ENCODE measurements at regions not wholly inside any gene's neighbourhood (a gene's known extent, or its start where the extent isn't known, plus 50 kb on each side); places are given as distances from the start of the nearest gene placed in this dataset.
"Not testable (repeated sequence)": the region's sequence is repeated elsewhere in the genome, so short reads cannot be mapped to it uniquely, and the experiment has no call there.

DNA sequence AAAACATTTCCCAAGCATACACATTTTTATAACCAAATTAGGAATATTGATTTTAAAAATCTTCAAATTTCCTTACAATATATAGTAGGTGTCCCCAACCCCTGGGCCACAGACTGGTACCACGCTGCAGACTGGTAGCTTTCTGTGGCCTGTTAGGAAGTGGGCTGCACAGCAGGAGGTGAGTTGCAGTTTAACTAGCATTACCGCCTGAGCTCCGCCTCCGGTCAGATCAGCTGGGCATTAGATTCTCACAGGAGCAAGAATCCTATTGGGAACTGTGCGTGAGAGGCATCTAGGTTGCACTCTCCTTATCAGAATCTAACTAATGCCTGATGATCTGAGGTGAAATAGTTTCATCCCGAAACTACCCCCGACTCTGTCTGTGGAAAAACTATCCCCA is 62.1 kb downstream of the ZWINT start:
- FAIRE-seq, result no peak
- no peak for DNase-seq (ENCODE audit: low spot score)

DNA sequence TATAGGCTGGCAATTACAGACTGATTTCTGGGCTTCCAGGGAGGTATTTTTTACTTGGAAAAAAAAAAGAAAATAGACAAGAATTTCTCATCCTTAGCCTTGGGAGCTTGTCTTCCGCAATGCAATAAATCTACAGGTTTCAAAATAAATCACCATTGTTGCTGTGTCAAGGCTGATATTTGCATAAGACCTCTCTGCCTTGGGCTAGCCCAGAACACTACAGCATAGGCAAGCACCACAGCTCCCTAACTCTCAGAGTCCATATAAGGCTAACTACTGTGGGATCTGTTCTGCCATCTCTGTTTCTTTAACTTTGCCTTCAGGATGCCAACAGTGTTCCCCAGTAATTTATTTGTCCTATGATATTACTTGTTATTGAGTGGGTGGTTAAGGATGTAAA is 64.4 kb downstream of the ZWINT start:
- FAIRE-seq (no peak), DNase-seq (ENCODE audit: low spot score) (no peak)

DNA sequence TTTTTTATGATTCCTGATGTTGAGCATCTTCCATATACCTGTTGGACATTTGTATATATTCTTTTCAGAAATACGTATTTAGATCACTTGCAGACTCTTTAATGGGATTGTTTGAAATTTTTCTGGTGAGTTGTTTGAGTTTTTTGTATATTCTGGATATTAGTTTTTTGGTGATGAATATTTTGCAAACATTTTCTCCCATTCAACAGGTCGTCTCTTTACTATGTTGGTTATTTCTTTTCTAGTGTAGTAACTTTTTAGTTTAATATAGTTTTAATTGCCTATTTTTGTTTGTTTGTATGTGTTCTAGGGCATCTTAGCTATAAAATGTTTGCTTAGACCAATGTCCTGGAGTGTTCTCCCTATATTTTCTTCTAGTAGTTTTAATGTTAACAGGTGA is 72.7 kb downstream of the ZWINT start:
- DNase-seq (ENCODE audit: low spot score) (no peak), FAIRE-seq (no peak)

DNA sequence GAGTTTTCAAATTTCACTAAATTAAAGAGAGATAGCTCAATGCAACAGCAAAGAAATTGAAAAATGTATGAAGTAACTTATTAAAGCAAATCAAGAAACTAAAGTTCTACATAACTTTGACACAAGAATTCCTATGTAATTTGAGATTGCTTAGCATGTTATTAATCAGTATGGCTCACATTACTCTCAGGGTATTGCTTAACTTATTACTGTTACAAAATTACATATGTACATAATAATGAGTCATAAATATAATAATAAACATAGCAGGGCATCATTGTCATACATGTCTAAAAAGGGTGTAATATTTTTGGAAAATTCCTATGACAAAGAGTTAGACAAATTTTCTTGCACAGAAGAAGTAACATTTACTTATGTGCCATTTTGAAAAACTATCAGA is 75.0 kb downstream of the ZWINT start:
- DNase-seq (ENCODE audit: low spot score) (no peak), FAIRE-seq (no peak)

DNA sequence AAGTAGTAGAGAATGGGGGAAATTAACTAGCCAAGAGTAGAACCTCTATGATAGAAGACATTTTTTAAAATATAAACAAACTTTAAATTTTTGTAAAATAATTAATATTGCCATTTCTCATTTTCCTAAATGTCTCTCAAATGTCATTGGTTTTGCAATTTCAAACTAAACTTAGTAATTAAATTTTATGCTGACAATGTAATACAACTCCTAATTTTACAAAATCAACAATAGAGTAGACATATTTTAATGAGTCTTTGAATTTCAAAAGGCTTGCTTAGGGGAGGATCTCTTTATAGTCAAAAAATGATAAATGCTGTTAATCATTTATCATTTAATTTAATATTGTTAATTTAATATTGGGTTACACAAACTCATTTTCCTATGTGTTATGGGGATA is 81.8 kb downstream of the ZWINT start:
- DNase-seq (ENCODE audit: low spot score) (no peak), FAIRE-seq (no peak)

DNA sequence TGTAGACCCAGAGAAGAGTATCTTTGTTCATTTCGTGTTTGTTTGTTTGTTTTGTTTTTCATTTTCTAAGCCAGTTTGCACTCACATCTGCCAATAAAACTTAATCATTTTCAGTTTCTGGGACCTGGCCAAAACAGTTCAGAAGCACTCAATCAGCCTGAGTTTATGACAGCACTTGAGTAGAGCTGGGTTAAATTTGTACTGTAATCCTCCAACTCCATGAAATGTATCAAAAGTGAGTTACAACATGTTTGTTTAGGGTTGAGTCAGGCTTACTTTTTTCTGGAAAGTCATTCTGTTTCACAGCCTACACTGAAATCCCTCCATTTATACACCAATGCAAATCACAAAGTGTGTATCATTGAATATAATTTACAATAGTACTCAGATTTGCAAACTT is 91.9 kb downstream of the ZWINT start:
- FAIRE-seq, result no peak
- no peak for DNase-seq (ENCODE audit: low spot score)

DNA sequence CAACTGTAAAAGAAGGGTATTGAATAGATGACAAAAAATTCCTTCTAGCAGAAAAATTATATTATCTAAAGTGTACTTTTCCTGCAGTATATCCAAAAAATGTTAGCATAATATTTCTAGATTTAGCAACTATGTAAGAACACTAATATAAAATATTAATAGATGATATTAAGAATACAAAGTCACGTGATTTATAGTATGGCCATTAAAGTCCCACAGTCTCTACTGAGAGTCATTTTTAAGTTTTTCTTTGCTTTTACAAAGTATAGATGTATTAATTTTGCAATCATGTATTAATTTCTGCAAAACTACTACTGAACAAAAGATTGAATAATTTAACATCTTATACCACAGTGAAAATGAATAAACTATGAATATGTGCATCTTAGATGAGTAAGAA is 94.9 kb downstream of the ZWINT start:
- peak; percentile 12 for FAIRE-seq
- no peak for DNase-seq (ENCODE audit: low spot score)

DNA sequence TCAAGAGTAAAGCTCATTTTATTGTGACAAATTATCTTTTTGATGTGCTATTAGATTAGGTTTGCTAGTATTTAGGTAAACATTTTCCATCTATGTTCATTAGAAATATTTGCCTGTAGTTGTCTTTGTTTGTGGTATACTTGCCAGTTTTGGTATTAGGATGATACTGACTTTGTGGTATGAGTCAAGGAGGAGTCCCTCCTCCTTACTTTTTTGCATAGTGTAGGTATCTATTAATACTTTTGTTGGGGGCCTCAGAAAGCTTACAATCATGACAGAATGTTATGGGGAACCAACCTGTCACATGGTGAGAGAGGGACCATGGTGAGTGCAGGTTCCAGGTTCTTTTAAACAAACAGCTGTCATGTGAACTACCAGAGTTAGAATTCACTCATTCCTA is 102.1 kb downstream of the ZWINT start:
- DNase-seq (ENCODE audit: low spot score), result no peak
- FAIRE-seq, result no peak

DNA sequence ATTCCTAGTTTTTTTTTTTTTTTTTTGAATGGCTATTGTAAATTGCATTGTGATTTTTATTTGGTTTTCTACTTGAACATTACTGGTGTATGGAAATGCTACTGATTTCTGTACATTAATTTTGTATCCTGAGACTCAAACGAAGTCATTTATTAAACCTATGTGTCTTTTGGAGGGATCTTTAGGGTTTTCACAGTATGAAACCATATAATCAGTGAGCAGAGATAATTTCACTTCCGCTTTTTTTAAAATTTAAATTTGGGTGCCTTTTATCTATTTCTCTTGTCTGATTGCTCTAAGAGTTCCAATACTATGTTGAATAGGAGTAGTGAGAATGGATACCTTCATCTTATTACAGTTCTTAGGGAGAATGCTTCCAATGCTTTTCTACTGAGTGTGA is 102.7 kb downstream of the ZWINT start:
- no peak for FAIRE-seq

DNA sequence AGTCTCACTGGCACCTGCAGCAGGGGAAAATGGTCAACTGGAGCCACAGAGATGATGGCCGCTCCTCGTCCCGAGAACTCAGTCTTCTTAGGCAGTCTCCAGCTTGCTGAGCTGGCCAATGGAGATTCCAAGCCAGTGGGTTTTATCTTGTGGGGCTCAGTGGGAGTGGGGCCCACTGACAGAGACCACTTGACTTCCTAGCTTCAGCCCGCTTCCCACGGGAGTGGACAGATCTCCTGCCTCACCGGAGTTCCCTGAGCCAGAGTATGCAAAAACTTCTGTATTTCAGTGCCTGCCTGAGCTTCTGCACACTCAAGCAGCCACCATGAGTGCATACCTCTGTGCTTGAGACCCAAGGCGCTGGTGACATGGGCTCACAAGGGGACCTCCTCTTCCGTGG is 105.8 kb downstream of the ZWINT start:
- DNase-seq (ENCODE audit: low spot score) (no peak), FAIRE-seq (no peak)

More for the DNA sequence above, 102.7 kb downstream of the ZWINT start:
- DNase-seq (ENCODE audit: low spot score), result no peak

DNA sequence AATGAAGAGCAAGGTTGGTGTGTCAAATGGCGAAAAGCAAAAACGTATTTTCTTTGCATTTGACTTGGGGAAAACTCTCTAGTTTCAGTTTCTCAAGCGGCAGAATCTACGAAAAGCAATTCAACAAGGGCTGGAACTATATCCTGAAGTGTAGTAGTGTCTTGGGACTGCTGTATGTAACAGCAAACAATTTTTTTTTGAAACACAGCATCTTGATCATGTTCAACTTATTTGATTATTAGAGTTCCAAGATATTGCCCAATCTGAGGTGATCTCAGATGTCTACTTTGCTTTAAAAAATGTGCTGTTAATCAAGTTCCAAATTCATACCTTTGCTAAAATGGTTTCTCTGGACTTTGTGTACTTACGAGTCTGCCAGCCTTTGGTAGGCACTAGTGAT is 120.6 kb downstream of the ZWINT start:
- FAIRE-seq, result no peak
- no peak for DNase-seq (ENCODE audit: low spot score)

DNA sequence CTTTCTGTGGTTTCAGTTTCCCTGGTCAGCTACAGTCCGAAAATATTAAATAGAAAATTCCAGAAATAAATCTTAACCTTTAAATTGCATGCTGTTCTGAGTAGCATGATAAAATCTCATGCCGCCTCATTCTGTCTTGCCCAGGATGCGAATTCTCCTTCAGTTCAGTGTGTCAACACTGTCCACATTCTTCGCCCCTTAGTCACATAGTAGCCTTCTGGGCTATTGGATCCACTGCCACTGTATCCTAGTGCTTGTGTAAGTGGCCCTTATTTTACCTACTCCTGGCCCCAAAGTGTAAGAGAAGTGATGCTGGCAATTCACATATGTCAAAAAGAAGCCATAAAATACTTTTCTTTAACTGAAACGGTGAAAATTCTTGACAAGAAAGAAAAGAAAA is 129.6 kb downstream of the ZWINT start:
- FAIRE-seq (no peak), DNase-seq (ENCODE audit: low spot score) (peak; percentile 48)

DNA sequence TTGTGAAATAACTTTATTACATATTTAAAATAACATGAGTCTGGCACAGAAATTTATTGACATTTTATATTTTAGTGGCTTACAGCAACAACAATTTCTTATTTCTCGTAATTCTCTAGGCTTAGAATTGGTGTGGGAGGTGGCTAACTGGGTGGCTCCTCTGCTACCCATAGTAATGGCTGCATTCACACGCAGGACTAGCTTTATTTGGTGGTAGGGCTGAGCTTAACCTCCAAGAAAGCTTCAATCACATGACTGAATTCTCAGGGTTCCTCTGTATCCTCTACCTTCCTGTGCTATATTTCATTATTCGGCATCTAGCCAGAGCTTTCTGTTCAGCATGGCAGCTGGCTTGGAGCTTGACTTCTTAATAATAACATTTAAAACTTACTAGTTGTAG is 138.8 kb downstream of the ZWINT start:
- DNase-seq (ENCODE audit: low spot score) (no peak), FAIRE-seq (no peak)

DNA sequence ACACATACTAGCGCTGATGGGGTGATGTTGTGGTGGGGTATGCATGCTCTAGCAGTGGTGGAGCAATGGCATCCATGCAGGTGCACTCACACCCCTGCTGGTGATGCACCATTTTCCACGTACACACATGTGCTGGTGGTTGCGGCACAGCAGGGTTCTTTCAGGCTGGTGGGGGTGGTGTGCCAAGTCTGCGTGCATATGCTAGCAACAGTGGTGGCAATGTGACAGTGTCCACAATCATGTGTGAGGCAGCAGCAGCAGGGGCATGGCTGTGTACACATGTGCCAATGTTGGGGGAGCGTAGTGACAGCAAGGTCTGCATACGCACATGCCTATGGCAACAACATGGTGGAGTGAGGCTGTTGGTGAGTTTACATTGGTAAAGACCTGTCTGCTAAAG is 148.1 kb downstream of the ZWINT start:
- no peak for DNase-seq (ENCODE audit: low spot score)

DNA sequence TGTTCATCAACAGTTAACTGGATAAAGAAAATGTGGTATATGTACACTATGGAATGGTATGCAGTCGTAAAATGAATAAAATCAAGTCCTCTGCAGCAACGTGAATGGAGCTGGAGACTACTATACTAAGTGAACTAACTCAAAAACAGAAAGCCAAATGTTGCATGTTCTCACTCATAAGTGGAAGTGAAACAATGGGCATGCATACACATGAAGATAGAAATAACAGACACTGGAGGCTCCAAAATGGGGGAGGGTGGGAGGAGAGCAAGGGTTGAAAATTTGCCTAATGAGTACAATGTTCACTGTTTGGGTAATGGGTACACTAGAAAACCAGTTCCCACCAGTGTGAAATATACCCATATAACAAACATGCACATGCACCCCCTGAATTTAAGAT is 179.5 kb downstream of the ZWINT start:
- DNase-seq (ENCODE audit: low spot score) (no peak), FAIRE-seq (no peak)

More for the DNA sequence above, 148.1 kb downstream of the ZWINT start:
- no peak for FAIRE-seq

DNA sequence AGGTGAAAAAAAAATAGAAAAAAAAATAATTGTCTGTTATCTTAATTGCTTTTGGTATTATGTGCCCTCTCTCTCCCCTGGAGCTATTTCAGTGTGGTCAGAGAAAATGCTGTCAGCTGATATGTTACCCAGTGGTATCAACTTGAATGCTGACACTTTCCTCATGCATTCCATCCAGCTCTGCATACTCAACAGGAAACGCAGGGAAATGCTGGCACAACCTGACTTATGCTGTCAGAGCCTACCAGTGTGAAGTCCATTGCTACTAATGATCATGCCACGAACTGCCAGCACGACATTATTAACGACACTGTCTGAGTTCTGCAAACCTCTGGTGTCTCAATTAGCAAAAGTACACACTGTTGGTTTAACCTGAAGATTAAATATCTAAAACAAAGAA is 182.8 kb downstream of the ZWINT start:
- FAIRE-seq (no peak), DNase-seq (ENCODE audit: low spot score) (no peak)

DNA sequence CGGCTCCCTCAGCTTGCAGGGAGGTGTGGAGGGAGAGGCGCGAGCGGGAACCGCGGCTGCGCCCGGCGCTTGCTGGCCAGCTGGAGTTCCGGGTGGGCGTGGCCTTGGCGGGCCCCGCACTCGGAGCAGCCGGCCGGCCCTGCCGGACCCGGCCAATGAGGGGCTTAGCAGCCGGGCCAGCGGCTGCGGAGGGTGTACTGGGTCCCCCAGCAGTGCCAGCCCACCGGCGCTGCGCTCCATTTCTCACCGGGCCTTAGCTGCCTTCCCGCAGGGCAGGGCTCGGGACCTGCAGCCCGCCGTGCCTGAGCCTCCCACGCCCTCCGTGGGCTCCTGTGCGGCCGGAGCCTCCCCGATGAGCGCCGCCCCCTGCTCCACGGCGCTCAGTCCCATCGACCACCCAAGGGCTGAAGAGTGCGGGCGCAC is 206.0 kb downstream of the ZWINT start:
- FAIRE-seq; DNase-seq (ENCODE audit: low spot score): not testable (repeated sequence)

DNA sequence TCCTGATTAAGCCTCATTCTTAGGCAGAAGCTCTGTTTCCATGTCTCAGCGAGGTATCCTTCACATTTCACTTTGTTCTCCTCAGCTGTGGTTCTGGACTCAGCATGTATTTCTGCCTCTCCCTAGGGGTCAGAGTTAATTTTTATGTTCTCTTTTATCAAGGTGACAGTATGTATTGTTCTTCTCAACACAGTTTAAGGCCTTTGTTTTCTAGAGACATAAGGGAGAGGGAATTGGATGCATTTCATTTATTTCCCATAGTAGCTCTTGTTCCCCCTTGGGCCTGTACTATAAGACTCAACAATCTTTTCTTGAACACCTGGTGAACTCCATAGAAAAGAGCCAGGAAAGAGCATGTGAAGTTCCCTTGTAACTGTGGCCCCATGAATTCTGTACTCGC is 214.3 kb downstream of the ZWINT start:
- no peak for FAIRE-seq

DNA sequence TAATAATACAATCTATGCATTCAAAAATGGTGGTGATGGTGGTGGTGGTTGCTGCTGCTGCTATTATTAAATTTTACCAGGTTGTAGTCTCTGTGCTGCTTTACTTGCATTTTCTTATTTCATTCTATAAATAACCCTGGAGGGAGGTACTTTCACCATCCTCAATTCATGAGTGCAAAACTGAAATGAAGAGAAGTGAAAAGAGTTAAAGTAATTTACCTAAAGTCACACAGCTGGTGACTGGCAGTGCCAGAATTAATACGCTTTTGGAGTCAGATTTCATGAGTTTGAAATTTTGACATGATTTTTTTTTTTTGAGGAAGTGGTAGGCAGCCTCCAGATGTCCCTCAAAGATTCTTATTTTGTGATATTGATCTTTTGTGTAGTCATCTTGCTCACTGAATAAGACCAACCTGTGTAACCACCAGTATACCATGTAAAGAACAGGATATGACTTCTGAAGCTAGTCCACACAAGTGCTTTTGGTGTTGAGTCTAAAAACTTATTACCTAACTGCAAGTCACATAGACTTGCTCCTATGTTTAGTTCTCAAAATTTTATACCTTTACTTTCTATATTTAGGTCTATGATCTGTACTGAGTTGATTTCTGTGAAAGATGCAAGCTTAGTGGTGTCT is 218.8 kb downstream of the ZWINT start:
- DNase-seq (ENCODE audit: low spot score) (no peak), FAIRE-seq (no peak)

More for the DNA sequence above, 214.3 kb downstream of the ZWINT start:
- no peak for DNase-seq (ENCODE audit: low spot score)

DNA sequence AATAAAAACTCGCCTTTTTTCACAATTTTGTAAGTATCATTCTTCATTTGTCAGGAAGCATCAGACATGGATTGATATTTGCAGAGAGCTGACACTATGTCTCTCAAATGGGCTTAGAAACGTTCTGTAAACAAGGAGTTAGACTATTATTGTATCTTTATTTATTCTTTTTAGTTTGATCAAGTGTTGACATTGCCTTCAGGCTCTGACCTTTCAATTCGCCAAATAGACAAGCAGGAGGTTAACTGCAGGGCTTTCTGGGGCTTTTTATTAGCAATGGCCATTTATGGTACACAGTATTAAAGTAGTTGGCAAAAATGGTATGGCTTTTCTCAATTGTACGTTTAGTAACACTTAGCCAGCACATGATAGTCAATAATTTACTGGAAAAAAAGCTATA is 221.7 kb downstream of the ZWINT start:
- DNase-seq (ENCODE audit: low spot score), result no peak
- no peak for FAIRE-seq

DNA sequence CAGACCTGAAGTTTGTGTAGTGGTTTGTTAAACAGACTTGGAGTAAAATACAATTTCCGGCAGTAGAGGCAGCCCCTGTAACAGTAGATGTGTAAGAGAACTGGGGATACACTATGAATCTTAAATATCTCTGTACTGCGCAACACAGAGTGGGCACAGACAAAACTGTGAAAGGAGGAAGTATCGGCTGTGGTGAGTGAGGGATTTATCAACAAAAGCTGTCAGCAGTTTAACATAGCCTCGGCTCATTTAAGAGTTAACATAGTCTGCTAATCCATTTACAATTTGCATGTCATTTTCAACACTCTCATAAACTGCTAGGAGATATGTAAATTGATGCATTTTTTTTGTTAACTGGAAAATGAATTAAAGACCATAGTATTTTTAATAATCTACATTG is 225.2 kb downstream of the ZWINT start:
- DNase-seq (ENCODE audit: low spot score), result no peak
- FAIRE-seq, result no peak

DNA sequence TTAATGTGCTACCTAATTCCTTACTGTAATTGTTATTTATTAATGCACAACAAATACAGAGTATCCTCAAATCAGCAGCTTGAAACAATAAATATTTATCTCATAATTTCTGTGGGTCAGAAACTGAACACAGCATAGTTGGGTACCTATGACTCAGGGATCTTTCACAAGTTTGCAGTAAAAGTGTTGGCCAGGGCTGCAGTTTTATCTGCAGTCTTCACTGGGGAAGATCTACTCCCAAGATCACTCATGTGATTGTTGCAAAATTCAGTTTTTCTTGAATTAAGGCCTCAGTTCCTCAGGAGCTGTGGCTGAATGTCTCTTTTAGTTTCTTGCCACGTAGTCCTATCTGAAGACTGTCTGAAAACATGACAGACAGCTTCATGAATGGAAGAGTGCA is 237.8 kb downstream of the ZWINT start:
- DNase-seq (ENCODE audit: low spot score), result no peak
- FAIRE-seq, result no peak

DNA sequence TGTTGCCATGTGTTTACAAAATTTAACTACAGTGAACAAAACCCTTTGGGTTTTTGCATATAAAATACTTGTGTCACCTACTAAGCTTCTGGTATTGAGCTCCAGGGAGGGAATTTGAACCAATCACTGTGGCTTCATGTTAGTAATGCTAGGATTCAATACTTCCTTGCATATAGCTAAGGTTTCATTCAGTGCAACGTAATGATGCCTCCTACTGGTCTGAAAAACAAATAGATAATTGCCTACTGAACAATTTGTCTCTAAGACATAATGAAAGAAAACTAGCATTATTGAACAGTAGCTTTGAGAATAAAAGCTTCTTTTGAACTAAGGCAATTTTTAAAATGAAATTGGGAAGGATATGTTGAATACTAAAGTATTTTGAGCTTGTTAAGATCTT is 244.4 kb downstream of the ZWINT start:
- no peak for FAIRE-seq
- no peak for DNase-seq (ENCODE audit: low spot score)

DNA sequence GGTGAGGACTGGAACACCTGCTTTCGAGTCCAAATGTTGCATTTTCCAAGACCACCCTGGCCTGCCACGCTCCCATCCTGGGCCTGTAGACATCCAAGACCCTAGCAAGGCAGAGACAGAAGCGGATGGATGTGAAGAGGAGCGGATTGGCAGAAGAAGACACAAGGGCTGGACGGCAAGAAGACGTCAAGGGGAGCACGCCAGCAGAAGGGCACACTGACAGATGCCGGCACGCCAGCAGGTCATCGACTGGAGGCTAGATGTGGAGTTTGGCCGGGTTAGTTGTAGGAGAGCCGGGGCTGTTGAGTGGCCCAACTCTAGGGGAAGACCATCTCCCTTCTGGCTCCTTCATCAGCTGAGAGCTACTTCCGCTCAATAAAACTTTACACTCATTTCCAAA is 251.6 kb downstream of the ZWINT start:
- FAIRE-seq (no peak), DNase-seq (ENCODE audit: low spot score) (no peak)
